ENCODE measurements at regions not wholly inside any gene's neighbourhood (a gene's known extent, or its start where the extent isn't known, plus 50 kb on each side); places are given as distances from the start of the nearest gene placed in this dataset.

DNA sequence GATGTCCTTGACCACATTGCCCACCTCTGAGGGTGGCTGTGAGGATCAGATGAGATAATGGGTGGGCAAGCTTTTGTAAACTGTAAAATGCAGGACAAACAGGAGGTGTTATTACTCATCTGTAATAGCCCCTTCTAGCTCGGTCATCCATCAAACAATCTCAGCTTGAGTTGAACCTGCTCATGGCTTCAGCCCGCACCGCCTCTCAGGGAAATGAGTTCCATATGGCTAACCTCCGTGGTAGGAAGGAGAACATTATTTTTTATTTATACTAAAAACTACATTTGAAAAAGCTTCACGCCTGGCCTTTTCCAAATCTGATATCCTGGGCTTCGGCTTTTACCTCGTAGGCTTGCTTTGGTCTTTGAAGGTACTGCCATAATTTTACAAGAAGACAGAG lies 116.2 kb upstream of the USP24 start:
- H3K4me1 ChIP-seq = no peaks in the 10 kb centered on the region
- no peak overlapping the region for H3K27ac ChIP-seq
- DNase-seq = no peak
- H3K9me3 ChIP-seq = no peaks in the 10 kb centered on the region
- H3K27me3 ChIP-seq = peaks cover 0 to 6% (median 0%) of the 10 kb centered on the region in 4 donors
- TF ChIP-seq POLR2A (IDR thresholded peaks at IDR 0.05) = no peak
- TF ChIP-seq, protein P1, sequence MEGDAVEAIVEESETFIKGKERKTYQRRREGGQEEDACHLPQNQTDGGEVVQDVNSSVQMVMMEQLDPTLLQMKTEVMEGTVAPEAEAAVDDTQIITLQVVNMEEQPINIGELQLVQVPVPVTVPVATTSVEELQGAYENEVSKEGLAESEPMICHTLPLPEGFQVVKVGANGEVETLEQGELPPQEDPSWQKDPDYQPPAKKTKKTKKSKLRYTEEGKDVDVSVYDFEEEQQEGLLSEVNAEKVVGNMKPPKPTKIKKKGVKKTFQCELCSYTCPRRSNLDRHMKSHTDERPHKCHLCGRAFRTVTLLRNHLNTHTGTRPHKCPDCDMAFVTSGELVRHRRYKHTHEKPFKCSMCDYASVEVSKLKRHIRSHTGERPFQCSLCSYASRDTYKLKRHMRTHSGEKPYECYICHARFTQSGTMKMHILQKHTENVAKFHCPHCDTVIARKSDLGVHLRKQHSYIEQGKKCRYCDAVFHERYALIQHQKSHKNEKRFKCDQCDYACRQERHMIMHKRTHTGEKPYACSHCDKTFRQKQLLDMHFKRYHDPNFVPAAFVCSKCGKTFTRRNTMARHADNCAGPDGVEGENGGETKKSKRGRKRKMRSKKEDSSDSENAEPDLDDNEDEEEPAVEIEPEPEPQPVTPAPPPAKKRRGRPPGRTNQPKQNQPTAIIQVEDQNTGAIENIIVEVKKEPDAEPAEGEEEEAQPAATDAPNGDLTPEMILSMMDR (IDR thresholded peaks at IDR 0.05) = no peak
- H3K36me3 ChIP-seq = no peaks in the 10 kb centered on the region
- intact Hi-C loops (cut with DNase I) = no loop called here
- WGBS, 2 donors = 80 to 83% methylated on average over 7 of the region's 7 CpGs
- no peak overlapping the region for H3K4me3 ChIP-seq

DNA sequence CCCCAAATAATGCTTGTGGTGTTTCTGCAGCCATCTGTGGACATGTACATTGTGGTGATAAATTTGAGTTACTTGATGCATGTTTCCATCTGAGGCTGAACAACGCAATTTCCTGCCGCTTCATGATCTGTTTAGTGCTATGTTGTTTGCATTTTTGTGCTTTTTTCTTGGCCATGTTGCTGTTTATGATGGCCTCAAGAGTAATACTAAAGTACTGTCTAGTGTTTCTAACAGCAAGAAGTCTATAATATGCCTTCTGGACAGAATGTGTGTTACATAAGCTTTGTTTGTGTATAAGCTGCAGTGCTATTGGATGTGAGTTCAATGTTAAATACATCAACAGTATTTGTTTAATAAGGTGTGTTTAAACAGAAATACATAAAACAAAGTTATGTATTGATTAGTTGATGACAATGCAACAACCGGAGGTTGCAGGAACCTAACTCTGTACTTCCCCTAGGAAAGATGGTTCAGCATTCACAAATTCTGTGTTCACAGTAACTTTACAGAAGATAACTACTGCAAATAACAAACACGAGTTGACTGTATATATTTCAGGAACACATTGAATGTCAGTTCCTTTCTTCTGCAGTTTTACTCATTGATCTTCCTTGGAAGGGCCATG lies 114.8 kb upstream of the USP24 start:
- H3K9me3 ChIP-seq = no peaks in the 10 kb centered on the region
- no peaks in the 10 kb centered on the region for H3K4me1 ChIP-seq
- H3K27me3 ChIP-seq = peaks cover 0 to 7% (median 0%) of the 10 kb centered on the region in 4 donors
- no peak for TF ChIP-seq POLR2A (IDR thresholded peaks at IDR 0.05)
- TF ChIP-seq, protein P1 (IDR thresholded peaks at IDR 0.05) = no peak
- intact Hi-C loops (cut with DNase I) = no loop called here
- no peak overlapping the region for H3K27ac ChIP-seq
- no peaks in the 10 kb centered on the region for H3K36me3 ChIP-seq
- H3K4me3 ChIP-seq = no peak overlapping the region
- WGBS, 2 donors = 75 to 82% methylated on average over 4 of the region's 4 CpGs
- DNase-seq = no peak

DNA sequence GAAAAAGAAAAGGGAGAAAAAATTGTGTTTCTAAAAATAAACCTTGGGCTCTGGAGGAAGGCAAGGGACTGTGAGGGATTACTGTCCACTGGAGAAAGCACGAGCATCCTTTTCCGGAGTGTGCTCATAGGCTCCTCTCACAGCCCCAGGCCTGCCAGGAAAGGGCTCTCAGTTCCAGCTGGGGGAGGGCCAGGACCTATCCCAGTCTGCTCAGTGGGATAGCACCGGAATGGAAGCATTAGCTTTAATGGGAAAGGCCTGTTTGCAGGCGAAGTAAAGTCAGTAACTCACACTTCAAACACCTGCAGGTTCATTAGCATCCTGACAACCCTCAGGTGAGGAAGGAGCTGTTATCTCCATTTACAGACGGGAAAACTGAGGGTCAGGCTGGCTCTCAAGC lies 113.9 kb upstream of the USP24 start:
- no peaks in the 10 kb centered on the region for H3K9me3 ChIP-seq
- no peak for DNase-seq
- H3K27ac ChIP-seq = no peak overlapping the region
- no peak overlapping the region for H3K4me3 ChIP-seq
- intact Hi-C loops (cut with DNase I) = no loop called here
- no peaks in the 10 kb centered on the region for H3K36me3 ChIP-seq
- 62 to 63% methylated on average over 5 of the region's 5 CpGs for WGBS, 2 donors
- TF ChIP-seq, protein P1 (IDR thresholded peaks at IDR 0.05) = no peak
- no peak for TF ChIP-seq POLR2A (IDR thresholded peaks at IDR 0.05)
- peaks cover 0 to 7% (median 0%) of the 10 kb centered on the region in 4 donors for H3K27me3 ChIP-seq
- no peaks in the 10 kb centered on the region for H3K4me1 ChIP-seq

DNA sequence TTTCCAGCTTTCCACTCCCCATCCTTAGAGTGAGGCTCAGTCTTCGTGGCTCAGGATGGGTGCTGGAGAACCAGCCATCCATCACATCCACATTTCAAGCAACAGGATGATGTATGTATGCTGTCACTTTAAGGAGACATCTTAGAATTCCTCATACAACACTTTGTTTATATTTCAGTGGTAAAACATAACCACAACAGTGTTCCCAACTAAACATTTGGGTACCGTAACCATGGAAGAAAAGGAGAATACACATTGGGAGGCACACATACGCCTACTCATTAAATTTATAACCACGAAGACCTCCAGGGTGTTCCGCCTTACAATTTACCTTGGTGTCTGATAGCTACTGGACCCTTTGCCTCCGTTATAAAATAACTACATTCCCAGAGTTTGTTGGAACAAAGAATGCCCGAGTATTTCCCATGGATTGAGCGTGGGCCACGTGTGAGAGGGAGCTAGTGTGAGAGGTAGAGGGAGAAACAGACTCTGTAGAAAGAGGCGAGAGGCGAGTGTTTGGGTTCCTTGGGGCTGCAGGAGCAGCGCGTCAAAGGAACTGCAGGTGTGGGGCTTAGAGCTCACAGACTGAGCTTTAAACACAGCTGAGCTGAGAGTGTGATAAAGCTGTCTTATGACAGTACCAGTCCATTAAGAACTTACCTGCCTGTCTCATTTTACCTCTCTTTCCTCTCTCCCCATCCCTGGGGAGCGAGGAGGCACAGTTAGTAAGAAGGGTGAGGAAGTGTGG lies 111.5 kb upstream of the USP24 start:
- Histone ChIP-seq H3K36me3 (no peaks in the 10 kb centered on the region), H3K27me3 (peaks cover 0 to 7% (median 0%) of the 10 kb centered on the region in 4 donors), H3K27ac (no peak overlapping the region), H3K9me3 (no peaks in the 10 kb centered on the region), H3K4me3 (no peak overlapping the region), H3K4me1 (peaks cover 0 to 18% (median 0%) of the 10 kb centered on the region in 3 donors)
- no peak for DNase-seq
- intact Hi-C loops (cut with DNase I) = no loop called here
- TF ChIP-seq, protein P1 (IDR thresholded peaks at IDR 0.05) = no peak
- no peak for TF ChIP-seq POLR2A (IDR thresholded peaks at IDR 0.05)
- WGBS, 2 donors = 68 to 71% methylated on average over 14 of the region's 14 CpGs

DNA sequence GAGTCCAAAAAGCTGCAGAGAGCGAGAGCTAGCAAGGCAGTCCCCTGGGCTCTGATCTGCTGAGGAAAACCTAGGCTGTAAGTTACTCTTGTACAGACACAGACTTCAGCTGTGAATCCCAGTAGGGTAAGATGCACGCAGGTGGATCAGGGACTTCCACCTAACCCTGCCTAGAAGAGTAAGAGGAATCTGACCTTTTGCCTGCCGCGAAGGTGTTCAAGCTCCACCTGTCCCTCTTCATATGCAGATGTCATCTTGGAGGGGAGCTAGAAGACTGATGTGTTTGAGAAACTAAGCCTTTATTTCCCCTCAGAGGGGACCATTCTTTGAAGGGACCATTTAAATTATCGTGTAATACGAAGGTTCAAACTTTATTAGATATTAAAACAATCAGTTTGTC lies 108.6 kb upstream of the USP24 start:
- 77 to 79% methylated on average over 4 to 6 of the region's 6 CpGs for WGBS, 2 donors
- no peak overlapping the region for H3K27ac ChIP-seq

More for the DNA sequence above, 108.6 kb upstream of the USP24 start:
- peaks cover 0 to 29% (median 0%) of the 10 kb centered on the region in 3 donors for H3K4me1 ChIP-seq
- no peak for TF ChIP-seq POLR2A (IDR thresholded peaks at IDR 0.05)
- TF ChIP-seq, protein P1 (IDR thresholded peaks at IDR 0.05) = no peak
- intact Hi-C loops (cut with DNase I) = no loop called here
- no peak overlapping the region for H3K4me3 ChIP-seq
- no peak for DNase-seq
- peaks cover 0 to 7% (median 0%) of the 10 kb centered on the region in 4 donors for H3K27me3 ChIP-seq
- no peaks in the 10 kb centered on the region for H3K36me3 ChIP-seq
- H3K9me3 ChIP-seq = no peaks in the 10 kb centered on the region
